ENCODE measurements at regions not wholly inside any gene's neighbourhood (a gene's known extent, or its start where the extent isn't known, plus 50 kb on each side); places are given as distances from the start of the nearest gene placed in this dataset.

DNA sequence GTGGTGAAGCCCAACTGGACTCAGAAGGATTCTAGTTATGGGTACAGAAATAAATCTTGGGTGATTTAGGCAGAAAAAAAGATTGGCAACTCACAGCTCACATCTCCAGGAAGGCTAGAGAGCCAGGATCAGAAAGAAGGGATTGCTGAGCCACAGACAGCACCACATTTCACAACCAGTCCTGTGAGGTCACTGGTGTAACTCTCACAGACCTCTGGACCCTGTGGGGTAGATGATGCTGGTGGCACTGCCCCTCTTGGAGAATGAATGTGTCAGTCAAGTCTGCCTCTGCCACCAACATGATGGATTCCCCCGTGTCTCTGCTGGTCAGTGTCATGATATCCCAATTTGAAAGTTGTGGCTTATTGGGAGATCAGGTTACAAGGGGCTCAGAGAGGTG is 70.9 kb upstream of the HMCN1 start:
- TF ChIP-seq BACH2 (CRISPR knock-in tag; IDR thresholded peaks at IDR 0.05; ENCODE audit: borderline replicate concordance) (no peak), GLIS3 (CRISPR knock-in tag; IDR thresholded peaks at IDR 0.05) (no peak), TOX (CRISPR knock-in tag; IDR thresholded peaks at IDR 0.05; ENCODE audit: borderline replicate concordance) (no peak), PPARA (CRISPR knock-in tag; IDR thresholded peaks at IDR 0.05; ENCODE audit: borderline replicate concordance) (no peak), ZFP30 (CRISPR knock-in tag; IDR thresholded peaks at IDR 0.05) (no peak), ZNF70 (CRISPR knock-in tag; IDR thresholded peaks at IDR 0.05) (no peak), CSDC2 (CRISPR knock-in tag; IDR thresholded peaks at IDR 0.05) (no peak), ESRRG (CRISPR knock-in tag; IDR thresholded peaks at IDR 0.05) (no peak), ARNTL (CRISPR knock-in tag; IDR thresholded peaks at IDR 0.05; ENCODE audit: borderline replicate concordance, low read depth) (no peak), OSR1 (CRISPR knock-in tag; IDR thresholded peaks at IDR 0.05) (no peak), ISL1 (CRISPR knock-in tag; IDR thresholded peaks at IDR 0.05) (no peak)
- TF ChIP-seq, protein P1, sequence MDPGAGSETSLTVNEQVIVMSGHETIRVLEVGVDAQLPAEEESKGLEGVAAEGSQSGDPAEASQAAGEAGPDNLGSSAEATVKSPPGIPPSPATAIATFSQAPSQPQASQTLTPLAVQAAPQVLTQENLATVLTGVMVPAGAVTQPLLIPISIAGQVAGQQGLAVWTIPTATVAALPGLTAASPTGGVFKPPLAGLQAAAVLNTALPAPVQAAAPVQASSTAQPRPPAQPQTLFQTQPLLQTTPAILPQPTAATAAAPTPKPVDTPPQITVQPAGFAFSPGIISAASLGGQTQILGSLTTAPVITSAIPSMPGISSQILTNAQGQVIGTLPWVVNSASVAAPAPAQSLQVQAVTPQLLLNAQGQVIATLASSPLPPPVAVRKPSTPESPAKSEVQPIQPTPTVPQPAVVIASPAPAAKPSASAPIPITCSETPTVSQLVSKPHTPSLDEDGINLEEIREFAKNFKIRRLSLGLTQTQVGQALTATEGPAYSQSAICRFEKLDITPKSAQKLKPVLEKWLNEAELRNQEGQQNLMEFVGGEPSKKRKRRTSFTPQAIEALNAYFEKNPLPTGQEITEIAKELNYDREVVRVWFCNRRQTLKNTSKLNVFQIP (CRISPR knock-in tag; IDR thresholded peaks at IDR 0.05; ENCODE audit: borderline replicate concordance, low read depth) = no peak
- TF ChIP-seq, protein P2, sequence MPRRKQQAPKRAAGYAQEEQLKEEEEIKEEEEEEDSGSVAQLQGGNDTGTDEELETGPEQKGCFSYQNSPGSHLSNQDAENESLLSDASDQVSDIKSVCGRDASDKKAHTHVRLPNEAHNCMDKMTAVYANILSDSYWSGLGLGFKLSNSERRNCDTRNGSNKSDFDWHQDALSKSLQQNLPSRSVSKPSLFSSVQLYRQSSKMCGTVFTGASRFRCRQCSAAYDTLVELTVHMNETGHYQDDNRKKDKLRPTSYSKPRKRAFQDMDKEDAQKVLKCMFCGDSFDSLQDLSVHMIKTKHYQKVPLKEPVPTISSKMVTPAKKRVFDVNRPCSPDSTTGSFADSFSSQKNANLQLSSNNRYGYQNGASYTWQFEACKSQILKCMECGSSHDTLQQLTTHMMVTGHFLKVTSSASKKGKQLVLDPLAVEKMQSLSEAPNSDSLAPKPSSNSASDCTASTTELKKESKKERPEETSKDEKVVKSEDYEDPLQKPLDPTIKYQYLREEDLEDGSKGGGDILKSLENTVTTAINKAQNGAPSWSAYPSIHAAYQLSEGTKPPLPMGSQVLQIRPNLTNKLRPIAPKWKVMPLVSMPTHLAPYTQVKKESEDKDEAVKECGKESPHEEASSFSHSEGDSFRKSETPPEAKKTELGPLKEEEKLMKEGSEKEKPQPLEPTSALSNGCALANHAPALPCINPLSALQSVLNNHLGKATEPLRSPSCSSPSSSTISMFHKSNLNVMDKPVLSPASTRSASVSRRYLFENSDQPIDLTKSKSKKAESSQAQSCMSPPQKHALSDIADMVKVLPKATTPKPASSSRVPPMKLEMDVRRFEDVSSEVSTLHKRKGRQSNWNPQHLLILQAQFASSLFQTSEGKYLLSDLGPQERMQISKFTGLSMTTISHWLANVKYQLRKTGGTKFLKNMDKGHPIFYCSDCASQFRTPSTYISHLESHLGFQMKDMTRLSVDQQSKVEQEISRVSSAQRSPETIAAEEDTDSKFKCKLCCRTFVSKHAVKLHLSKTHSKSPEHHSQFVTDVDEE (CRISPR knock-in tag; IDR thresholded peaks at IDR 0.05) = no peak
- TF ChIP-seq, protein P3, sequence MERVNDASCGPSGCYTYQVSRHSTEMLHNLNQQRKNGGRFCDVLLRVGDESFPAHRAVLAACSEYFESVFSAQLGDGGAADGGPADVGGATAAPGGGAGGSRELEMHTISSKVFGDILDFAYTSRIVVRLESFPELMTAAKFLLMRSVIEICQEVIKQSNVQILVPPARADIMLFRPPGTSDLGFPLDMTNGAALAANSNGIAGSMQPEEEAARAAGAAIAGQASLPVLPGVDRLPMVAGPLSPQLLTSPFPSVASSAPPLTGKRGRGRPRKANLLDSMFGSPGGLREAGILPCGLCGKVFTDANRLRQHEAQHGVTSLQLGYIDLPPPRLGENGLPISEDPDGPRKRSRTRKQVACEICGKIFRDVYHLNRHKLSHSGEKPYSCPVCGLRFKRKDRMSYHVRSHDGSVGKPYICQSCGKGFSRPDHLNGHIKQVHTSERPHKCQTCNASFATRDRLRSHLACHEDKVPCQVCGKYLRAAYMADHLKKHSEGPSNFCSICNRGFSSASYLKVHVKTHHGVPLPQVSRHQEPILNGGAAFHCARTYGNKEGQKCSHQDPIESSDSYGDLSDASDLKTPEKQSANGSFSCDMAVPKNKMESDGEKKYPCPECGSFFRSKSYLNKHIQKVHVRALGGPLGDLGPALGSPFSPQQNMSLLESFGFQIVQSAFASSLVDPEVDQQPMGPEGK (CRISPR knock-in tag; IDR thresholded peaks at IDR 0.05; ENCODE audit: borderline replicate concordance) = no peak
- TF ChIP-seq, protein P4, sequence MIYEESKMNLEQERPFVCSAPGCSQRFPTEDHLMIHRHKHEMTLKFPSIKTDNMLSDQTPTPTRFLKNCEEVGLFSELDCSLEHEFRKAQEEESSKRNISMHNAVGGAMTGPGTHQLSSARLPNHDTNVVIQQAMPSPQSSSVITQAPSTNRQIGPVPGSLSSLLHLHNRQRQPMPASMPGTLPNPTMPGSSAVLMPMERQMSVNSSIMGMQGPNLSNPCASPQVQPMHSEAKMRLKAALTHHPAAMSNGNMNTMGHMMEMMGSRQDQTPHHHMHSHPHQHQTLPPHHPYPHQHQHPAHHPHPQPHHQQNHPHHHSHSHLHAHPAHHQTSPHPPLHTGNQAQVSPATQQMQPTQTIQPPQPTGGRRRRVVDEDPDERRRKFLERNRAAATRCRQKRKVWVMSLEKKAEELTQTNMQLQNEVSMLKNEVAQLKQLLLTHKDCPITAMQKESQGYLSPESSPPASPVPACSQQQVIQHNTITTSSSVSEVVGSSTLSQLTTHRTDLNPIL (CRISPR knock-in tag; IDR thresholded peaks at IDR 0.05; ENCODE audit: low read depth) = no peak
- no peak; the same call in 2 of the 3 replicates for ATAC-seq

DNA sequence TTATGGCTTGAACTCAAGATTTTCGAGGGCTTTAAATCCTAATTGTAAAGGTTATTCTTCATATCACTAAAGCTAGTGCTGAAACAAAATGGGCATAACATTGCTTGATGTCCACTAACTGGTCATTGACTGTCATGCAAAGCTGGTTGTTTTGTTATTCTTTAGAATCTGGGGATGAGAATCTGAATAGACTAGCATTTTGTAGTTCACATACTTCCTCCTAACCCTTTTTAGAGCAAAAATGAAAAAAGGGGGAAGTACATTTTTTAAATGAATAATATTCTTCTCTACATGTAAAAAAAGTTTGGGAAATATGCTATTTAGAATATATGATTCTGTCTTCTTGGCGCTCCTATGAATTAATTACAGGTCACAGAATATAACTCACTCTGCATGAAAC is 72.2 kb upstream of the HMCN1 start:
- no peak for ATAC-seq
- no peak for TF ChIP-seq PPARA (CRISPR knock-in tag; IDR thresholded peaks at IDR 0.05; ENCODE audit: borderline replicate concordance)
- TF ChIP-seq SNAI2 (CRISPR knock-in tag; IDR thresholded peaks at IDR 0.05) = no peak
- no peak for TF ChIP-seq ZC3H10 (CRISPR knock-in tag; IDR thresholded peaks at IDR 0.05)
- TF ChIP-seq, protein P5, sequence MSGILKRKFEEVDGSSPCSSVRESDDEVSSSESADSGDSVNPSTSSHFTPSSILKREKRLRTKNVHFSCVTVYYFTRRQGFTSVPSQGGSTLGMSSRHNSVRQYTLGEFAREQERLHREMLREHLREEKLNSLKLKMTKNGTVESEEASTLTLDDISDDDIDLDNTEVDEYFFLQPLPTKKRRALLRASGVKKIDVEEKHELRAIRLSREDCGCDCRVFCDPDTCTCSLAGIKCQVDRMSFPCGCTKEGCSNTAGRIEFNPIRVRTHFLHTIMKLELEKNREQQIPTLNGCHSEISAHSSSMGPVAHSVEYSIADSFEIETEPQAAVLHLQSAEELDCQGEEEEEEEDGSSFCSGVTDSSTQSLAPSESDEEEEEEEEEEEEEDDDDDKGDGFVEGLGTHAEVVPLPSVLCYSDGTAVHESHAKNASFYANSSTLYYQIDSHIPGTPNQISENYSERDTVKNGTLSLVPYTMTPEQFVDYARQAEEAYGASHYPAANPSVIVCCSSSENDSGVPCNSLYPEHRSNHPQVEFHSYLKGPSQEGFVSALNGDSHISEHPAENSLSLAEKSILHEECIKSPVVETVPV (CRISPR knock-in tag; IDR thresholded peaks at IDR 0.05) = no peak
- TF ChIP-seq, protein P3 (CRISPR knock-in tag; IDR thresholded peaks at IDR 0.05; ENCODE audit: borderline replicate concordance) = no peak
- no peak for TF ChIP-seq CSDC2 (CRISPR knock-in tag; IDR thresholded peaks at IDR 0.05)
- TF ChIP-seq OSR1 (CRISPR knock-in tag; IDR thresholded peaks at IDR 0.05) = no peak
- no peak for TF ChIP-seq GLIS3 (CRISPR knock-in tag; IDR thresholded peaks at IDR 0.05)
- TF ChIP-seq, protein P4 (CRISPR knock-in tag; IDR thresholded peaks at IDR 0.05; ENCODE audit: low read depth) = no peak
- TF ChIP-seq, protein P2 (CRISPR knock-in tag; IDR thresholded peaks at IDR 0.05) = no peak
- no peak for TF ChIP-seq ZFP30 (CRISPR knock-in tag; IDR thresholded peaks at IDR 0.05)
- no peak for TF ChIP-seq RARB (CRISPR knock-in tag; IDR thresholded peaks at IDR 0.05)
- TF ChIP-seq ARNTL (CRISPR knock-in tag; IDR thresholded peaks at IDR 0.05; ENCODE audit: borderline replicate concordance, low read depth) = no peak

All from SK-N-SH treated with all-trans-retinoic acid at 6 μM for 48 hours (cell line).